ENCODE measurements at regions not wholly inside any gene's neighbourhood (a gene's known extent, or its start where the extent isn't known, plus 50 kb on each side); places are given as distances from the start of the nearest gene placed in this dataset.

- Histone ChIP-seq H3K27ac (ENCODE audit: insufficient read depth in 1 of 2, low read depth in 1 of 2, low read length in 2 of 2, poor library complexity in 1 of 2, severe bottlenecking in 2 of 2) (no peak overlapping the region), H3K4me1 (ENCODE audit: control extremely low read depth in 1 of 4, control insufficient read depth in 4 of 4, insufficient read depth in 4 of 4, low read length in 3 of 4) (no peaks in the 10 kb centered on the region), H3K9me3 (ENCODE audit: control extremely low read depth in 1 of 5, control insufficient read depth in 4 of 5, insufficient read depth in 2 of 5, low read depth in 1 of 5, low read length in 4 of 5) (peaks cover 0 to 20% (median 0%) of the 10 kb centered on the region in 5 experiments), H3K4me3 (ENCODE audit: control insufficient read depth in 1 of 7, extremely low read depth in 1 of 7, insufficient read depth in 4 of 7, low read depth in 2 of 7, low read length in 6 of 7) (no peak overlapping the region), H3K36me3 (ENCODE audit: control insufficient read depth in 4 of 4, insufficient read depth in 4 of 4, low read length in 3 of 4) (no peaks in the 10 kb centered on the region), H3K27me3 (replicated peaks in 2 of 5; ENCODE audit: control insufficient read depth in 4 of 5, insufficient read depth in 5 of 5, low read length in 4 of 5) (peaks cover 0 to 1% (median 0%) of the 10 kb centered on the region in 5 experiments)
- ChIA-PET POLR2A (no interaction called here), CTCF (no interaction called here)
- DNase-seq = no peak
- WGBS (ENCODE audit: insufficient coverage) = 100% methylated on average over 2 of the region's 2 CpGs
Observed at GRCh38 chr12:126837697-126838096, 1429.3 kb upstream of the TMEM132C start.

GRCh38 chr12:126843915-126844669 is 1422.9 kb upstream of the TMEM132C start:
- no peaks in the 10 kb centered on the region for H3K4me1 ChIP-seq (ENCODE audit: control extremely low read depth in 1 of 4, control insufficient read depth in 4 of 4, insufficient read depth in 4 of 4, low read length in 3 of 4)
- H3K27me3 ChIP-seq (replicated peaks in 2 of 5; ENCODE audit: control insufficient read depth in 4 of 5, insufficient read depth in 5 of 5, low read length in 4 of 5) = no peaks in the 10 kb centered on the region
- 84% methylated on average over 7 of the region's 9 CpGs for WGBS (ENCODE audit: insufficient coverage)
- H3K9me3 ChIP-seq (ENCODE audit: control extremely low read depth in 1 of 5, control insufficient read depth in 4 of 5, insufficient read depth in 2 of 5, low read depth in 1 of 5, low read length in 4 of 5) = no peaks in the 10 kb centered on the region
- H3K36me3 ChIP-seq (ENCODE audit: control insufficient read depth in 4 of 4, insufficient read depth in 4 of 4, low read length in 3 of 4) = no peaks in the 10 kb centered on the region
- no peak for DNase-seq
- H3K27ac ChIP-seq (ENCODE audit: insufficient read depth in 1 of 2, low read depth in 1 of 2, low read length in 2 of 2, poor library complexity in 1 of 2, severe bottlenecking in 2 of 2) = no peak overlapping the region
- ChIA-PET POLR2A (no interaction called here), CTCF (no interaction called here)
- H3K4me3 ChIP-seq (ENCODE audit: control insufficient read depth in 1 of 7, extremely low read depth in 1 of 7, insufficient read depth in 4 of 7, low read depth in 2 of 7, low read length in 6 of 7) = no peak overlapping the region

DNA sequence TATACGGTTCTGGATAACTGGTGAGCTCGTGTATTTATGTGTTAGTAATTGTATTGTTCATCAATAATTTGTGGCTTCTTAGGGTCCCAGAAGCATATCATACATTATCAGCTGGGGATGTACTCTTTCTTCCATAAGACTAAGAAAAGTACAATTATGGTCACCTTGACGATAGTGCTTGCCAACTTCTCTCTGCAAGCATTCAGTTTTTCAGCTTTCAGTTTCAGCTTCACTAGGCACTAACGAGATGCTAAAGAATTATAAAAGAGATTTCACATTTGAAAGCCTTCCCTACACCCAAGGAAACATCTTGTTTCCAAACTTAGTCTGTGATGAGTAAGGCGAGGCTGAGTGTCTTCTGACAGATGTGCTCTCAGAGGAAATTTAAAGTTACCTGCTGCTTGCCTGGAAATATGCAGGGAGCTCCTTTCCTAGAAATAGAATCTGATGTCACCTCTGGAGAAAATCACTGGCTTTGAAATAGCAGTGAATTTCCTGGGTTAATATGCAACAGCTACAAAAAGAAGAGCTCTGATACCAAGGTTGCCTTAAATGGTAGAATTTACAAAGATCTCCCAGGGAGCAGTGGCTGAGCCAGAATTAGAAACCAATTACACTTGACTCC is 1419.9 kb upstream of the TMEM132C start:
- Histone ChIP-seq H3K4me3 (ENCODE audit: control insufficient read depth in 1 of 7, extremely low read depth in 1 of 7, insufficient read depth in 4 of 7, low read depth in 2 of 7, low read length in 6 of 7) (no peak overlapping the region), H3K27me3 (replicated peaks in 2 of 5; ENCODE audit: control insufficient read depth in 4 of 5, insufficient read depth in 5 of 5, low read length in 4 of 5) (no peaks in the 10 kb centered on the region), H3K9me3 (ENCODE audit: control extremely low read depth in 1 of 5, control insufficient read depth in 4 of 5, insufficient read depth in 2 of 5, low read depth in 1 of 5, low read length in 4 of 5) (no peaks in the 10 kb centered on the region), H3K36me3 (ENCODE audit: control insufficient read depth in 4 of 4, insufficient read depth in 4 of 4, low read length in 3 of 4) (no peaks in the 10 kb centered on the region), H3K27ac (ENCODE audit: insufficient read depth in 1 of 2, low read depth in 1 of 2, low read length in 2 of 2, poor library complexity in 1 of 2, severe bottlenecking in 2 of 2) (no peak overlapping the region), H3K4me1 (ENCODE audit: control extremely low read depth in 1 of 4, control insufficient read depth in 4 of 4, insufficient read depth in 4 of 4, low read length in 3 of 4) (no peaks in the 10 kb centered on the region)
- ChIA-PET CTCF (no interaction called here), POLR2A (no interaction called here)
- no peak for DNase-seq
- 81% methylated on average over 3 of the region's 5 CpGs for WGBS (ENCODE audit: insufficient coverage)

- no peaks in the 10 kb centered on the region for H3K9me3 ChIP-seq (ENCODE audit: control extremely low read depth in 1 of 5, control insufficient read depth in 4 of 5, insufficient read depth in 2 of 5, low read depth in 1 of 5, low read length in 4 of 5)
- no peaks in the 10 kb centered on the region for H3K4me1 ChIP-seq (ENCODE audit: control extremely low read depth in 1 of 4, control insufficient read depth in 4 of 4, insufficient read depth in 4 of 4, low read length in 3 of 4)
- H3K36me3 ChIP-seq (ENCODE audit: control insufficient read depth in 4 of 4, insufficient read depth in 4 of 4, low read length in 3 of 4) = no peaks in the 10 kb centered on the region
- no peak overlapping the region for H3K4me3 ChIP-seq (ENCODE audit: control insufficient read depth in 1 of 7, extremely low read depth in 1 of 7, insufficient read depth in 4 of 7, low read depth in 2 of 7, low read length in 6 of 7)
- ChIA-PET POLR2A (no interaction called here), CTCF (interaction anchor here (0.6 kb wide), 1 partner anchor 671 kb away, joined by 4 read pairs; no protein-coding TSS in a partner anchor)
- peaks cover 0 to 2% (median 0%) of the 10 kb centered on the region in 5 experiments for H3K27me3 ChIP-seq (replicated peaks in 2 of 5; ENCODE audit: control insufficient read depth in 4 of 5, insufficient read depth in 5 of 5, low read length in 4 of 5)
- no peak overlapping the region for H3K27ac ChIP-seq (ENCODE audit: insufficient read depth in 1 of 2, low read depth in 1 of 2, low read length in 2 of 2, poor library complexity in 1 of 2, severe bottlenecking in 2 of 2)
- no peak for DNase-seq
Observed at GRCh38 chr12:126855768-126856167, 1411.2 kb upstream of the TMEM132C start.

DNA sequence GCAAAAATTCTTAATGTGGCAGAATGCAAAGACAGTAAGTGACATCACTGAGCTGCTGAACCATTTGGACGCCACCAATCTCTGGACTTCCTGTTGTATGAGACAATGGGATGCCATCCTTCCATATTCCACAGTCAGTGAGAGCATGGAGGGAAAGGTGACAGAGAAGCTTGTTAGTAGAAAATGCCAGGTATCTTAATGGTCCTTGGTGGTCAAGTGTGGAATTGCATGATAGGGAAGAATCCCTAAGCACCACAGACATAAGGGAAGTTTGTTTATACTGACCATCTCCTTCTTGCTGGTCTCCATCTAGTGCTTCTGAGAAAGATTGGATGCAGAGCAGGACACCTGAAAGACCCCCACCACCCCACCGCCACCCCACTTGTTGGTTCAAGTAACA is 1410.0 kb upstream of the TMEM132C start:
- DNase-seq = no peak
- no peaks in the 10 kb centered on the region for H3K4me1 ChIP-seq (ENCODE audit: control extremely low read depth in 1 of 4, control insufficient read depth in 4 of 4, insufficient read depth in 4 of 4, low read length in 3 of 4)
- ChIA-PET POLR2A (no interaction called here), CTCF (no interaction called here)
- no peak overlapping the region for H3K4me3 ChIP-seq (ENCODE audit: control insufficient read depth in 1 of 7, extremely low read depth in 1 of 7, insufficient read depth in 4 of 7, low read depth in 2 of 7, low read length in 6 of 7)
- no peaks in the 10 kb centered on the region for H3K9me3 ChIP-seq (ENCODE audit: control extremely low read depth in 1 of 5, control insufficient read depth in 4 of 5, insufficient read depth in 2 of 5, low read depth in 1 of 5, low read length in 4 of 5)
- H3K27me3 ChIP-seq (replicated peaks in 2 of 5; ENCODE audit: control insufficient read depth in 4 of 5, insufficient read depth in 5 of 5, low read length in 4 of 5) = peaks cover 0 to 2% (median 0%) of the 10 kb centered on the region in 5 experiments
- no peak overlapping the region for H3K27ac ChIP-seq (ENCODE audit: insufficient read depth in 1 of 2, low read depth in 1 of 2, low read length in 2 of 2, poor library complexity in 1 of 2, severe bottlenecking in 2 of 2)
- 91% methylated on average over 1 of the region's 2 CpGs for WGBS (ENCODE audit: insufficient coverage)
- H3K36me3 ChIP-seq (ENCODE audit: control insufficient read depth in 4 of 4, insufficient read depth in 4 of 4, low read length in 3 of 4) = no peaks in the 10 kb centered on the region

GRCh38 chr12:126858560-126858959 is 1408.4 kb upstream of the TMEM132C start:
- CTCF ChIA-PET = no interaction called here
- Histone ChIP-seq H3K9me3 (ENCODE audit: control extremely low read depth in 1 of 5, control insufficient read depth in 4 of 5, insufficient read depth in 2 of 5, low read depth in 1 of 5, low read length in 4 of 5) (no peaks in the 10 kb centered on the region), H3K27me3 (replicated peaks in 2 of 5; ENCODE audit: control insufficient read depth in 4 of 5, insufficient read depth in 5 of 5, low read length in 4 of 5) (peaks cover 0 to 2% (median 0%) of the 10 kb centered on the region in 5 experiments), H3K36me3 (ENCODE audit: control insufficient read depth in 4 of 4, insufficient read depth in 4 of 4, low read length in 3 of 4) (no peaks in the 10 kb centered on the region), H3K4me3 (ENCODE audit: control insufficient read depth in 1 of 7, extremely low read depth in 1 of 7, insufficient read depth in 4 of 7, low read depth in 2 of 7, low read length in 6 of 7) (no peak overlapping the region), H3K27ac (ENCODE audit: insufficient read depth in 1 of 2, low read depth in 1 of 2, low read length in 2 of 2, poor library complexity in 1 of 2, severe bottlenecking in 2 of 2) (no peak overlapping the region), H3K4me1 (ENCODE audit: control extremely low read depth in 1 of 4, control insufficient read depth in 4 of 4, insufficient read depth in 4 of 4, low read length in 3 of 4) (no peaks in the 10 kb centered on the region)
- POLR2A ChIA-PET = no interaction called here
- 95% methylated on average over 2 of the region's 3 CpGs for WGBS (ENCODE audit: insufficient coverage)
- no peak for DNase-seq

- WGBS (ENCODE audit: insufficient coverage) = 100% methylated on average over 1 of the region's 1 CpG
- no peaks in the 10 kb centered on the region for H3K4me1 ChIP-seq (ENCODE audit: control extremely low read depth in 1 of 4, control insufficient read depth in 4 of 4, insufficient read depth in 4 of 4, low read length in 3 of 4)
- no peaks in the 10 kb centered on the region for H3K36me3 ChIP-seq (ENCODE audit: control insufficient read depth in 4 of 4, insufficient read depth in 4 of 4, low read length in 3 of 4)
- no peak overlapping the region for H3K27ac ChIP-seq (ENCODE audit: insufficient read depth in 1 of 2, low read depth in 1 of 2, low read length in 2 of 2, poor library complexity in 1 of 2, severe bottlenecking in 2 of 2)
- ChIA-PET POLR2A (no interaction called here), CTCF (interaction anchor here (0.8 kb wide), 1 partner anchor 16 kb away, joined by 5 read pairs; no protein-coding TSS in a partner anchor)
- DNase-seq = no peak
- H3K9me3 ChIP-seq (ENCODE audit: control extremely low read depth in 1 of 5, control insufficient read depth in 4 of 5, insufficient read depth in 2 of 5, low read depth in 1 of 5, low read length in 4 of 5) = no peaks in the 10 kb centered on the region
- no peak overlapping the region for H3K4me3 ChIP-seq (ENCODE audit: control insufficient read depth in 1 of 7, extremely low read depth in 1 of 7, insufficient read depth in 4 of 7, low read depth in 2 of 7, low read length in 6 of 7)
- no peaks in the 10 kb centered on the region for H3K27me3 ChIP-seq (replicated peaks in 2 of 5; ENCODE audit: control insufficient read depth in 4 of 5, insufficient read depth in 5 of 5, low read length in 4 of 5)
Observed at GRCh38 chr12:126860210-126860609, 1406.8 kb upstream of the TMEM132C start.

All from common myeloid progenitor, CD34-positive (primary cell).